ENCODE measurements at regions not wholly inside any gene's neighbourhood (a gene's known extent, or its start where the extent isn't known, plus 50 kb on each side); places are given as distances from the start of the nearest gene placed in this dataset.

- TF ChIP-seq CTCF (IDR thresholded peaks at IDR 0.05; ENCODE audit: poor library complexity) (no peak), EZH2 (IDR thresholded peaks at IDR 0.05; ENCODE audit: borderline replicate concordance) (no peak), EZH2phosphoT487 (IDR thresholded peaks at IDR 0.05; ENCODE audit: low read depth, severe bottlenecking, unreplicated experiment) (no peak)
Measured at GRCh38 chr9:105057551-105057950, 129.6 kb upstream of the ABCA1 start.
